ENCODE measurements at regions not wholly inside any gene's neighbourhood (a gene's known extent, or its start where the extent isn't known, plus 50 kb on each side); places are given as distances from the start of the nearest gene placed in this dataset.

DNA sequence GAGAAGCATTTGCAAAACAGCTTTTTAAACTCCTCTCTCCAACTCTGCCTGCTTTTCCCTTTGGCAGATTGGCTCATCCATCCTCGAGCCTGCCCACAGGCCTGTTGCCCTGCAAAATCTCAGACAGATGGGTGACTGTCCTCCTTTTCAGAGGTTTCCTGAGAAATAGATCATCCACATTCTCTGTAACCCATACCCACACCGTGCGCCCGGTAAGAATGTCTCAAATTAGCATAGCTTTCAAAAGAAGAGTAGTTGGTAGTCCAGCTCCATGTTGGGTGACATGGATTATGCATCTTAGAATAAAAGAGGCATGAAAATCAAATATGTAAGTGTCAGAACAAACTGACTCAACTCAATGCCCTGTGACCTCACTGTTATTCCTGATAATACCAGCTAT lies 457.9 kb downstream of the TSN start:
- H3K27ac ChIP-seq (ENCODE audit: low read depth, low read length) = no peak overlapping the region
- no peaks in the 10 kb centered on the region for H3K9me3 ChIP-seq (ENCODE audit: control insufficient read depth in 1 of 2, low read length in 2 of 2)
- H3K27me3 ChIP-seq (ENCODE audit: control insufficient read depth in 1 of 2, insufficient read depth in 2 of 2, low read length in 2 of 2) = no peaks in the 10 kb centered on the region
- no peak overlapping the region for H3K9ac ChIP-seq (ENCODE audit: low read depth in 1 of 2, low read length in 2 of 2)
- no peaks in the 10 kb centered on the region for H3K4me1 ChIP-seq (ENCODE audit: control insufficient read depth in 1 of 2, insufficient read depth in 2 of 2, low read length in 2 of 2)
- no peaks in the 10 kb centered on the region for H3K36me3 ChIP-seq (ENCODE audit: control insufficient read depth in 1 of 2, insufficient read depth in 2 of 2, low read length in 2 of 2)
- H3K4me3 ChIP-seq (ENCODE audit: low read depth in 1 of 2, low read length in 2 of 2) = no peak overlapping the region

DNA sequence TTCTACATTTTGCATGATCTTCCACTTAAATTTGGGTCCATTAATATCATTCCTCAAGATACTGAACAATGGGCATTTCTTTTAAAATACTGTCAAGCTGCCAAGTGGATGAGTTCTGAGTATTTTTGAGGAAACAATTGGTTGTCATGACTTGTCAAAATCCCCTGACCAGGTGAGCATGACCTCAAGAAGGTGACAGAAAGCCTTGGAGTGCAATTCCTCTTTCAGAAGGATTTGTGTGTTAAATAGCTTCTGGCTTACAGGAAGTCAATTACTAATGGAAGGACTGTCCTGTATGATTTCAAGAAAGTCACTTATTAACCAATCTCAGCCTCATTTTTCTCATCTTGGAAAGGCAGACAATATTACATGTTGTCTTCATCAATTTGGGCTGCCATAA lies 460.6 kb downstream of the TSN start:
- no peaks in the 10 kb centered on the region for H3K9me3 ChIP-seq (ENCODE audit: control insufficient read depth in 1 of 2, low read length in 2 of 2)
- no peak overlapping the region for H3K9ac ChIP-seq (ENCODE audit: low read depth in 1 of 2, low read length in 2 of 2)
- no peak overlapping the region for H3K4me3 ChIP-seq (ENCODE audit: low read depth in 1 of 2, low read length in 2 of 2)
- no peak overlapping the region for H3K27ac ChIP-seq (ENCODE audit: low read depth, low read length)
- no peaks in the 10 kb centered on the region for H3K4me1 ChIP-seq (ENCODE audit: control insufficient read depth in 1 of 2, insufficient read depth in 2 of 2, low read length in 2 of 2)
- no peaks in the 10 kb centered on the region for H3K36me3 ChIP-seq (ENCODE audit: control insufficient read depth in 1 of 2, insufficient read depth in 2 of 2, low read length in 2 of 2)
- H3K27me3 ChIP-seq (ENCODE audit: control insufficient read depth in 1 of 2, insufficient read depth in 2 of 2, low read length in 2 of 2) = no peaks in the 10 kb centered on the region

DNA sequence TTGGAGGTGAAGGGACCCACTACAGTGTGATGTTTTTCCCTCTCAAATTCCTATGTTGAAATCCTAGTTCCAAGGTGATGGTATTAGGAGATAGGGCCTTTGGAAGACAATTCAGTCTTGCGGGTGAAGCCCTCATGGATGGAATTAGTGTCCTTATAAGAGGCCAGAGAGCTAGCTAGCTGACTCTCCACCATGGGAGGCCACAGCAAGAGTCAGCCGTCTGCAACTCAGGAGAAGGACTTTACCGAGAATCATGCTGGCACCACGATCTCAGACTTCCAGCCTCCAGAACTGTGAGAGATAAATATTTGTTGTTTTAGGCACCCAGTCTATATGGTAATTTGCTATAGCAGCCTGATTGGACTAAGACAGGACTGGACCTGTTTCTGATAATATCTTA lies 461.4 kb downstream of the TSN start:
- Histone ChIP-seq H3K9ac (ENCODE audit: low read depth in 1 of 2, low read length in 2 of 2) (no peak overlapping the region), H3K27ac (ENCODE audit: low read depth, low read length) (no peak overlapping the region), H3K4me3 (ENCODE audit: low read depth in 1 of 2, low read length in 2 of 2) (no peak overlapping the region), H3K4me1 (ENCODE audit: control insufficient read depth in 1 of 2, insufficient read depth in 2 of 2, low read length in 2 of 2) (no peaks in the 10 kb centered on the region), H3K9me3 (ENCODE audit: control insufficient read depth in 1 of 2, low read length in 2 of 2) (no peaks in the 10 kb centered on the region), H3K36me3 (ENCODE audit: control insufficient read depth in 1 of 2, insufficient read depth in 2 of 2, low read length in 2 of 2) (no peaks in the 10 kb centered on the region), H3K27me3 (ENCODE audit: control insufficient read depth in 1 of 2, insufficient read depth in 2 of 2, low read length in 2 of 2) (no peaks in the 10 kb centered on the region)

DNA sequence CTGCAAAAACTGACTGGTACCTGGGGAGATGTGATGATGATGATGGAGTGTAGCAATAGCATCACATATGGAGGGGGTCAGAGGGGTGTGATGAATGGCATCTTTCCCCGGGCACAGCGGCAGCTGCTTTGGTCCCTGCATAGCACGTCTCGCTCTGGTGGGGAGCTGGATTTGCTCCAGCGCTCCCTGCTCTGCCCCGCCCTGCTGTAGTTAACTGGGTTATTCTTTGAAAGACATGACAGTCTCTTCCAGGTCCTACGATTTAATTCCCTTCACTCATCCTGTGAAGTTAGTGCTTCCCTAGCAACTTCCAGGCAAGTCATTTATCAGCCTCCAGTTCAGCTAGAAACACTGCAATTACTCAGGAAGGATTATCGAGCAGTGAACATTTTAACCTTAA lies 463.1 kb downstream of the TSN start:
- Histone ChIP-seq H3K36me3 (ENCODE audit: control insufficient read depth in 1 of 2, insufficient read depth in 2 of 2, low read length in 2 of 2) (no peaks in the 10 kb centered on the region), H3K27ac (ENCODE audit: low read depth, low read length) (no peak overlapping the region), H3K9me3 (ENCODE audit: control insufficient read depth in 1 of 2, low read length in 2 of 2) (no peaks in the 10 kb centered on the region), H3K27me3 (ENCODE audit: control insufficient read depth in 1 of 2, insufficient read depth in 2 of 2, low read length in 2 of 2) (no peaks in the 10 kb centered on the region), H3K4me3 (ENCODE audit: low read depth in 1 of 2, low read length in 2 of 2) (no peak overlapping the region), H3K4me1 (ENCODE audit: control insufficient read depth in 1 of 2, insufficient read depth in 2 of 2, low read length in 2 of 2) (no peaks in the 10 kb centered on the region), H3K9ac (ENCODE audit: low read depth in 1 of 2, low read length in 2 of 2) (no peak overlapping the region)

DNA sequence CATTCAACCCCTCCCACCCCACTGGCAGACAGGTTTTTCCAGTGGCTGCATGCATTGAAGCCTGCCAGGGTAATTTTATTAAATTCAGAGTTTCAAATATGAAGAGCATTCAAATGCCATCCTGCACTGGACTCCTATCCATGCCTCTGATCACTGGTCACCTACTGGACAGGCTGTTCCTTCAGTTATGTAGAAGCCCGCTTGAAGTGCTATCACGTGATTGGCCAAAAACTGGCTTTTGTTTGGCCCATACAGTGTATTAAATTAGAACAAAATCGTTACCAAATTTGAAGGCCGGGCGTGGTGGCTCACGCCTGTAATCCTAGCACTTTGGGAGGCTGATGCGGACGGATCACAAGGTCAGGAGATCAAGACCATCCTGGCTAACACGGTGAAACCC lies 464.1 kb downstream of the TSN start:
- H3K4me1 ChIP-seq (ENCODE audit: control insufficient read depth in 1 of 2, insufficient read depth in 2 of 2, low read length in 2 of 2) = no peaks in the 10 kb centered on the region
- no peak overlapping the region for H3K9ac ChIP-seq (ENCODE audit: low read depth in 1 of 2, low read length in 2 of 2)

DNA sequence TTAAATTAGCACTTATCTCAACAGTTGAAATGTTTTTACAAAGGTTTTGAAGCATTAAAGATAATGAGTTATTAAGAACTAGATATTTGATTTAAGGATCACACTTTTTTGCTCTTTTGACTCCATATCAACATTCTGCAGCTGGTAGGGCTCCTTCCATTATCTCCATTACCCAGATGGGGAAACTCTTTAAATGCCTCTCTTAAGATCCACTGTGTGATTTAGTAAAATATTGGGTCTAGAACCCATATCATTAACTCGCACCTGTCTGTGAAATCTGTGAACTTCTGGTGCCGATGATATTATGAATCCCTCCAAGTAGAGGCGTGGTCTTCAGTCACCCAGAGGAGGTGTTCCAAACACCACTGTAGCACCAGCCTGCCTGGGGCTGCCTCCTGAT lies 466.2 kb downstream of the TSN start:
- Histone ChIP-seq H3K27me3 (ENCODE audit: control insufficient read depth in 1 of 2, insufficient read depth in 2 of 2, low read length in 2 of 2) (no peaks in the 10 kb centered on the region), H3K4me1 (ENCODE audit: control insufficient read depth in 1 of 2, insufficient read depth in 2 of 2, low read length in 2 of 2) (no peaks in the 10 kb centered on the region), H3K9me3 (ENCODE audit: control insufficient read depth in 1 of 2, low read length in 2 of 2) (no peaks in the 10 kb centered on the region), H3K36me3 (ENCODE audit: control insufficient read depth in 1 of 2, insufficient read depth in 2 of 2, low read length in 2 of 2) (no peaks in the 10 kb centered on the region), H3K27ac (ENCODE audit: low read depth, low read length) (no peak overlapping the region), H3K9ac (ENCODE audit: low read depth in 1 of 2, low read length in 2 of 2) (no peak overlapping the region), H3K4me3 (ENCODE audit: low read depth in 1 of 2, low read length in 2 of 2) (no peak overlapping the region)

More for the DNA sequence above, 464.1 kb downstream of the TSN start:
- Histone ChIP-seq H3K4me3 (ENCODE audit: low read depth in 1 of 2, low read length in 2 of 2) (no peak overlapping the region), H3K9me3 (ENCODE audit: control insufficient read depth in 1 of 2, low read length in 2 of 2) (no peaks in the 10 kb centered on the region), H3K27ac (ENCODE audit: low read depth, low read length) (no peak overlapping the region), H3K27me3 (ENCODE audit: control insufficient read depth in 1 of 2, insufficient read depth in 2 of 2, low read length in 2 of 2) (no peaks in the 10 kb centered on the region), H3K36me3 (ENCODE audit: control insufficient read depth in 1 of 2, insufficient read depth in 2 of 2, low read length in 2 of 2) (no peaks in the 10 kb centered on the region)

DNA sequence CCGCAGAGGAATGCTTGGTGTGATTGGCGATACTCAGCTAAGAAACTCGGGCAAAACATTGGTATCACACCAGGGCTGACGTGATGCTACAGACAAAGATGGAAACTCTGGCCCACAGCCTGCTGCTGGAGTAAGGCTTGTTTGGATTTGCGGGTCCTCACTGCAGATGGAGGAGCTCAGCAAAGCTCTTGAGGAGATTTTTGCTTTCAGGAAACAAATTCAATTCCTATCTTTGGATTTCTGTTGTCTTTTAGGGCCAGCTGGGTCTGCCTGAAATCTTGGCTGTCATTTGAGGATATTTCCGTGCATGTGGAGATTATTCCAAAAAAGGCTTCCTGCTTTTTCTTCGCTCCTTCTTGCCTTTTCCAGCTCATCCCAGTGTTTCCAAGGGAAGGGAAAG lies 475.8 kb downstream of the TSN start:
- no peaks in the 10 kb centered on the region for H3K36me3 ChIP-seq (ENCODE audit: control insufficient read depth in 1 of 2, insufficient read depth in 2 of 2, low read length in 2 of 2)
- H3K27ac ChIP-seq (ENCODE audit: low read depth, low read length) = no peak overlapping the region
- no peak overlapping the region for H3K4me3 ChIP-seq (ENCODE audit: low read depth in 1 of 2, low read length in 2 of 2)

DNA sequence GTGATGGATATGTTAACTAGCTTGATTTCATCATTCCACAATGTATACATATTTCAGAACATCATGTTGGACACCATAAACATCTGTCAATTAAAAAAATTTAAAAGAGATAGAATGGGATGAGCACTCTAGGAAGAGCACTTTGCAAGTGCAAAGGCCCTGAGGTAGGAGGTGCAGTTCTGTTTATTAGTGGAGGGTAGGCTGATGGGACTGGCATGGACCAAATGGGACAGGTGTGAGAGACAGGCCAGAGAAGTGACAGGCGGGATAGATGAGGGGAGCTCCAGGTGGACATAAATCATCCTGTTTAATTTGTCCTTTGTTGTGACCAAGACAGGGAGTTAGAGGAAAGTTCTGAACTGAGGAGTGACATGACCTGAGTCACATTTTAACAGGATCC lies 477.9 kb downstream of the TSN start:
- Histone ChIP-seq H3K9ac (ENCODE audit: low read depth in 1 of 2, low read length in 2 of 2) (no peak overlapping the region), H3K36me3 (ENCODE audit: control insufficient read depth in 1 of 2, insufficient read depth in 2 of 2, low read length in 2 of 2) (no peaks in the 10 kb centered on the region), H3K4me1 (ENCODE audit: control insufficient read depth in 1 of 2, insufficient read depth in 2 of 2, low read length in 2 of 2) (no peaks in the 10 kb centered on the region), H3K9me3 (ENCODE audit: control insufficient read depth in 1 of 2, low read length in 2 of 2) (no peaks in the 10 kb centered on the region), H3K4me3 (ENCODE audit: low read depth in 1 of 2, low read length in 2 of 2) (no peak overlapping the region), H3K27me3 (ENCODE audit: control insufficient read depth in 1 of 2, insufficient read depth in 2 of 2, low read length in 2 of 2) (no peaks in the 10 kb centered on the region), H3K27ac (ENCODE audit: low read depth, low read length) (no peak overlapping the region)

More for the DNA sequence above, 475.8 kb downstream of the TSN start:
- no peaks in the 10 kb centered on the region for H3K4me1 ChIP-seq (ENCODE audit: control insufficient read depth in 1 of 2, insufficient read depth in 2 of 2, low read length in 2 of 2)
- no peak overlapping the region for H3K9ac ChIP-seq (ENCODE audit: low read depth in 1 of 2, low read length in 2 of 2)
- H3K27me3 ChIP-seq (ENCODE audit: control insufficient read depth in 1 of 2, insufficient read depth in 2 of 2, low read length in 2 of 2) = no peaks in the 10 kb centered on the region
- no peaks in the 10 kb centered on the region for H3K9me3 ChIP-seq (ENCODE audit: control insufficient read depth in 1 of 2, low read length in 2 of 2)

DNA sequence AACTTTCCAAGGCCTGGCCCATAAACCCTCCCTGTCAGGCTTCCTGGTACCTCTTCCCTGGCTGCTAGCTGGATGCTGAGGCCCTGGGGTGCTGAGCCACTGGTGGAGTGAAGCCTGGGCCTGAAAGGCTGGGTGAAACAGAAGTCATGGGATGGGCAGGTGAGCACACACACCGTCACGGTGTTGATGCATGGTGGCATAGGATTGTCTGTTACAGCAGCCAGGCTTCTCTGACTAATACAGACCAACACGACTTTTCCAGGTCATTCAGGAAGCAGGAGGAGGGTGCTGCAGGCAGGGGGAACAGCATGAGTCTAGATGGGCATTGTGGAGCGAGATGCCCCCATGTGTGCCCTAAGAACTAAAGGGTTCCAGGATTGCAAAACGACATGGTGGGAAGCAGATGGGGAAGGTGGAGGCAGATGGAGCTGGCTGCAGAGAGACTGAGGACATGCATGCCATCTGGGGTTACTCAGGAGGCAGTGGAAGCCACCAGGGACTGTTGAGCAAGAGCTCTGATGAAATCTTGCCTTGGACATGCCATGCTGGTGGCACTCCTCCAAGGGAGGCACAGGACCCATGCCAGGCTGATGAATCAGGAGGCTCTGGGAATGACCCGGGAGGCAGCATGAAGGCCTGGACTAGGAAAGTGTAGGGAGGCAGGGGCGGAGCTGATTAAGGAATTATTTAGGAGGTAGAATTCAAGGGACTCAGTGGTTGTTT lies 480.9 kb downstream of the TSN start:
- Histone ChIP-seq H3K27ac (ENCODE audit: low read depth, low read length) (no peak overlapping the region), H3K4me1 (ENCODE audit: control insufficient read depth in 1 of 2, insufficient read depth in 2 of 2, low read length in 2 of 2) (no peaks in the 10 kb centered on the region), H3K9me3 (ENCODE audit: control insufficient read depth in 1 of 2, low read length in 2 of 2) (no peaks in the 10 kb centered on the region), H3K36me3 (ENCODE audit: control insufficient read depth in 1 of 2, insufficient read depth in 2 of 2, low read length in 2 of 2) (no peaks in the 10 kb centered on the region), H3K4me3 (ENCODE audit: low read depth in 1 of 2, low read length in 2 of 2) (no peak overlapping the region), H3K27me3 (ENCODE audit: control insufficient read depth in 1 of 2, insufficient read depth in 2 of 2, low read length in 2 of 2) (no peaks in the 10 kb centered on the region), H3K9ac (ENCODE audit: low read depth in 1 of 2, low read length in 2 of 2) (no peak overlapping the region)

DNA sequence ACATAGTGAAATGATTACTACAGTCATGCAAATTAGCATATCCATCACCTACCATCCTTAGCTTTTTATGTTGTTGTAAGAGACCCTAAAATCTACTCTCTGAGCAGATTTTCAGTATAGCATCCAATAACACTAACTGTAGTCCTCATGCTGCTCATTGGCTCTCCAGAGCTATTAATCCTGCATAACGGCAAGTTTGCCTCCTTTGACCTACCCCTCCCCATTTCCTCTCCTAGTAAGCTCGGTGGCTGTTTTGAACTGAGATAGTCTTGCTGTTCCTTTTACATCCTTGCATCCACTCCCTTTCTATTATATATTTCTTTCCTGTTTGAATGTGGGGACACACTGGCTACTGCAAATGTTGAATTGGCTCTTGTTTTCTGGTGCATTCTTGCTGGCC lies 481.5 kb downstream of the TSN start:
- Histone ChIP-seq H3K27ac (ENCODE audit: low read depth, low read length) (no peak overlapping the region), H3K9ac (ENCODE audit: low read depth in 1 of 2, low read length in 2 of 2) (no peak overlapping the region), H3K4me1 (ENCODE audit: control insufficient read depth in 1 of 2, insufficient read depth in 2 of 2, low read length in 2 of 2) (no peaks in the 10 kb centered on the region), H3K27me3 (ENCODE audit: control insufficient read depth in 1 of 2, insufficient read depth in 2 of 2, low read length in 2 of 2) (no peaks in the 10 kb centered on the region), H3K4me3 (ENCODE audit: low read depth in 1 of 2, low read length in 2 of 2) (no peak overlapping the region), H3K36me3 (ENCODE audit: control insufficient read depth in 1 of 2, insufficient read depth in 2 of 2, low read length in 2 of 2) (no peaks in the 10 kb centered on the region), H3K9me3 (ENCODE audit: control insufficient read depth in 1 of 2, low read length in 2 of 2) (no peaks in the 10 kb centered on the region)

DNA sequence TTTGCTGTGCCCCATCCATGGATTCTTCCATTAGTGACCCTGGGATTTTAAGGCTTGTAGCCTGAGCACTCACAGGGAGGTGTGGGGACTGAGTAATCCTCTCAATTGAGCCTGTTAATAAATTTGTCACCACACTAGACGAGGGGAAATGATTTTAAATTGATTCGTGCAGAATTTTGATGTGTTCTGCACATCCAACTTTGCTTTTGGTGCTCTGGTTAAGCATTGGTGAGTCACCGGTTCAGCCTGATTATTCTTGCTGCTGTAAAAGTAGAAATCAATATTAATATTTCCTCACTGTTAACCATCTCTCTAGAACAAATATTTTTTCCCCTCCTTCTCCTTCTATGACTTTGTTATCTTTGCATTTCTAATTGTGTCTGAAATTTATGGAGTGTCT lies 482.0 kb downstream of the TSN start:
- H3K4me3 ChIP-seq (ENCODE audit: low read depth in 1 of 2, low read length in 2 of 2) = no peak overlapping the region
- no peaks in the 10 kb centered on the region for H3K4me1 ChIP-seq (ENCODE audit: control insufficient read depth in 1 of 2, insufficient read depth in 2 of 2, low read length in 2 of 2)
- no peaks in the 10 kb centered on the region for H3K27me3 ChIP-seq (ENCODE audit: control insufficient read depth in 1 of 2, insufficient read depth in 2 of 2, low read length in 2 of 2)
- H3K27ac ChIP-seq (ENCODE audit: low read depth, low read length) = no peak overlapping the region
- no peaks in the 10 kb centered on the region for H3K9me3 ChIP-seq (ENCODE audit: control insufficient read depth in 1 of 2, low read length in 2 of 2)
- no peaks in the 10 kb centered on the region for H3K36me3 ChIP-seq (ENCODE audit: control insufficient read depth in 1 of 2, insufficient read depth in 2 of 2, low read length in 2 of 2)
- no peak overlapping the region for H3K9ac ChIP-seq (ENCODE audit: low read depth in 1 of 2, low read length in 2 of 2)

All from duodenal mucosa (tissue), 2 donors.